OCI-LY1 (cell line): ENCODE measurements at regions not wholly inside any gene's neighbourhood (a gene's known extent, or its start where the extent isn't known, plus 50 kb on each side); places are given as distances from the start of the nearest gene placed in this dataset.

Source experiments
- EZH2 ChIP-seq: fragments of 200-600 bp; sonication (generic), shearing (Covaris generic); IDR thresholded peaks from 2 replicates; pipeline ENCODE4 v1.8.0; 2017; ENCODE audit warnings: borderline replicate concordance, mixed run types, mild to moderate bottlenecking, antibody characterized with exemption, low read length, moderate library complexity, mixed read lengths
- TF ChIP-seq, protein P1 (sequence below): fragments of 200-600 bp; sonication (generic), shearing (Covaris generic); IDR thresholded peaks from 2 replicates; pipeline ENCODE4 v1.5.1; 2017; ENCODE audit warnings: mild to moderate bottlenecking, antibody characterized with exemption, low read length, moderate library complexity, mixed read lengths

DNA sequence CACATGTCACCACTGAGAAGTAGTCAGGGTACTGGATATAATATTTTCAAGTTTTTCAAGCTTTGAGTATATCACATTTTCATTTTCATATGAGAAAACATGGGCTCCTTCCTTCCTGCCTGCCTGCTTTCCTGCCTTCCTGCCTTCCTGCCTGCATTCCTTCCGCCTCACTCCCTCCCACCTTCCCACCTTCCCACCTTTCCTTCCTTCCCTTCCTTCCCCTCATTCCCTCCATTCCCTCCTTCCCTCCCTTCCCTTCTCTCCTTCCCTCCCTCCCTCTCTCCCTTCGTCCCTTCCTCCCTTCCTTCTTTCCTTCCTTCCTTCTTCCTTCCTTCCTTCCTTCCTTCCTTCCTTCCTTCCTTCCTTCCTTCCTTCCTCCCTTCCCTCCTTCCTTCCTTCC lies 175.3 kb downstream of the HMHB1 start:
- TF ChIP-seq, protein P1, sequence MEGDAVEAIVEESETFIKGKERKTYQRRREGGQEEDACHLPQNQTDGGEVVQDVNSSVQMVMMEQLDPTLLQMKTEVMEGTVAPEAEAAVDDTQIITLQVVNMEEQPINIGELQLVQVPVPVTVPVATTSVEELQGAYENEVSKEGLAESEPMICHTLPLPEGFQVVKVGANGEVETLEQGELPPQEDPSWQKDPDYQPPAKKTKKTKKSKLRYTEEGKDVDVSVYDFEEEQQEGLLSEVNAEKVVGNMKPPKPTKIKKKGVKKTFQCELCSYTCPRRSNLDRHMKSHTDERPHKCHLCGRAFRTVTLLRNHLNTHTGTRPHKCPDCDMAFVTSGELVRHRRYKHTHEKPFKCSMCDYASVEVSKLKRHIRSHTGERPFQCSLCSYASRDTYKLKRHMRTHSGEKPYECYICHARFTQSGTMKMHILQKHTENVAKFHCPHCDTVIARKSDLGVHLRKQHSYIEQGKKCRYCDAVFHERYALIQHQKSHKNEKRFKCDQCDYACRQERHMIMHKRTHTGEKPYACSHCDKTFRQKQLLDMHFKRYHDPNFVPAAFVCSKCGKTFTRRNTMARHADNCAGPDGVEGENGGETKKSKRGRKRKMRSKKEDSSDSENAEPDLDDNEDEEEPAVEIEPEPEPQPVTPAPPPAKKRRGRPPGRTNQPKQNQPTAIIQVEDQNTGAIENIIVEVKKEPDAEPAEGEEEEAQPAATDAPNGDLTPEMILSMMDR: no peak
- no peak for TF ChIP-seq EZH2
